Progenitor cell of endocrine pancreas (in vitro differentiated cells): ENCODE measurements at regions not wholly inside any gene's neighbourhood (a gene's known extent, or its start where the extent isn't known, plus 50 kb on each side); places are given as distances from the start of the nearest gene placed in this dataset.

ENCODE experiments used
- DNase-seq: peaks from one replicate; pipeline ENCODE4 v3.0.0; 2021; ENCODE audit warnings: low spot score; ENCODE audit not compliant: unreplicated experiment
- H3K27ac Mint-ChIP-seq: 2 replicates; pipeline ENCODE4 v1.8.0; 2021; ENCODE audit warnings: mild to moderate bottlenecking, moderate library complexity, mixed read lengths
- H3K27me3 Mint-ChIP-seq: 2 replicates; pipeline ENCODE4 v1.8.0; 2021; ENCODE audit warnings: mixed read lengths
- H3K36me3 Mint-ChIP-seq: 2 replicates; pipeline ENCODE4 v1.8.0; 2022; ENCODE audit warnings: mixed read lengths; ENCODE audit not compliant: insufficient read depth
- H3K4me1 Mint-ChIP-seq: 2 replicates; pipeline ENCODE4 v1.8.0; 2021; ENCODE audit warnings: low read depth, mixed read lengths
- H3K4me3 Mint-ChIP-seq: 2 replicates; pipeline ENCODE4 v1.8.0; 2021; ENCODE audit warnings: low read depth, mild to moderate bottlenecking, moderate library complexity, mixed read lengths
- H3K9me3 Mint-ChIP-seq: 2 replicates; pipeline ENCODE4 v1.8.0; 2021; ENCODE audit warnings: low read depth, mixed read lengths
- TF ChIP-seq, protein P1 (sequence below): fragments of 200-600 bp; sonication (generic); IDR thresholded peaks from one replicate; pipeline ENCODE4 v1.5.0; 2021; ENCODE audit warnings: antibody characterized with exemption, mild to moderate bottlenecking; ENCODE audit not compliant: unreplicated experiment

DNA sequence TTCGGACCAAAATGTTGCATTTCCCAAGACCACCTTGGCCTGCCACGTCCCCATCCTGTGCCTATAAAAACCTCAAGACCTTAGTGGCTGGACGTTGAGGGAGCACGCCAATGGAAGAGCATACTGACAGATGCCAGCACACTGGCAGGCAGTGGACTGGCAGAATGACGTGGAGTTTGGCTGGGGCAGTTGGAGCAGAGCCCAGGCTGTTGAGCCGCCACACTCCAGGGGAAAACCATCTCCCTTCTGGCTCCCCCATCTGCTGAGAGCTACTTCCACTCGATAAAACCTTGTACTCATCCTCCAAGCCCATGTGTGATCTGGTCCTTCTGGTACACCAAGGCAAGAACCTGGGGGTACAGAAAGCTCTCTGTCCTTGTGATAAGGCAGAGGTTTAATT, 494.1 kb downstream of the CDH11 start:
- H3K36me3 Mint-ChIP-seq: no peaks in the 10 kb centered on the region
- H3K27ac Mint-ChIP-seq: no peak overlapping the region
- H3K9me3 Mint-ChIP-seq: no peaks in the 10 kb centered on the region
- no peak overlapping the region for H3K4me3 Mint-ChIP-seq
- peaks cover 2% of the 10 kb centered on the region for H3K27me3 Mint-ChIP-seq
- TF ChIP-seq, protein P1, sequence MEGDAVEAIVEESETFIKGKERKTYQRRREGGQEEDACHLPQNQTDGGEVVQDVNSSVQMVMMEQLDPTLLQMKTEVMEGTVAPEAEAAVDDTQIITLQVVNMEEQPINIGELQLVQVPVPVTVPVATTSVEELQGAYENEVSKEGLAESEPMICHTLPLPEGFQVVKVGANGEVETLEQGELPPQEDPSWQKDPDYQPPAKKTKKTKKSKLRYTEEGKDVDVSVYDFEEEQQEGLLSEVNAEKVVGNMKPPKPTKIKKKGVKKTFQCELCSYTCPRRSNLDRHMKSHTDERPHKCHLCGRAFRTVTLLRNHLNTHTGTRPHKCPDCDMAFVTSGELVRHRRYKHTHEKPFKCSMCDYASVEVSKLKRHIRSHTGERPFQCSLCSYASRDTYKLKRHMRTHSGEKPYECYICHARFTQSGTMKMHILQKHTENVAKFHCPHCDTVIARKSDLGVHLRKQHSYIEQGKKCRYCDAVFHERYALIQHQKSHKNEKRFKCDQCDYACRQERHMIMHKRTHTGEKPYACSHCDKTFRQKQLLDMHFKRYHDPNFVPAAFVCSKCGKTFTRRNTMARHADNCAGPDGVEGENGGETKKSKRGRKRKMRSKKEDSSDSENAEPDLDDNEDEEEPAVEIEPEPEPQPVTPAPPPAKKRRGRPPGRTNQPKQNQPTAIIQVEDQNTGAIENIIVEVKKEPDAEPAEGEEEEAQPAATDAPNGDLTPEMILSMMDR: no peak
- no peak for DNase-seq
- H3K4me1 Mint-ChIP-seq: no peaks in the 10 kb centered on the region

DNA sequence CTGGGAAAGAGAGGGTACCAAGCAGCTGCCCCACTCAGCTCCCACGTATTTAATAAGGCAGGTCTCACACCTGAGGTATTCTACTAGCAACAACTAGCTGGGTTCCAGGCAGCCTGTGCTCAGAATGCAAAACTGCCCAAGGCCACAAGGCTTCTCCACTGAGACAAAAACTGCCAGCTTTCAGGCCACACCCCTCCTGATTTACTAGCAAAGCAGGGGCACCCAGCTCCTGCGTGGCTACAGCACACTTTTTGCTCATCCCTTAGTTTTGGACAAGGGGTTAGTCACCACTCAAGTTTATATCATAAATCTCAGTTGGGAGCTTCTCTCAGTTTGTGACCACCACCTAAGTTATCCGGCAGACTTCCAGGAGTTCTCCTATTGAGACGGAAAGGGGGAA, 494.6 kb downstream of the CDH11 start:
- DNase-seq: no peak
- H3K9me3 Mint-ChIP-seq: no peaks in the 10 kb centered on the region
- peaks cover 2% of the 10 kb centered on the region for H3K27me3 Mint-ChIP-seq
- H3K27ac Mint-ChIP-seq: no peak overlapping the region
- TF ChIP-seq, protein P1: no peak
- no peaks in the 10 kb centered on the region for H3K36me3 Mint-ChIP-seq
- no peak overlapping the region for H3K4me3 Mint-ChIP-seq
- H3K4me1 Mint-ChIP-seq: no peaks in the 10 kb centered on the region

DNA sequence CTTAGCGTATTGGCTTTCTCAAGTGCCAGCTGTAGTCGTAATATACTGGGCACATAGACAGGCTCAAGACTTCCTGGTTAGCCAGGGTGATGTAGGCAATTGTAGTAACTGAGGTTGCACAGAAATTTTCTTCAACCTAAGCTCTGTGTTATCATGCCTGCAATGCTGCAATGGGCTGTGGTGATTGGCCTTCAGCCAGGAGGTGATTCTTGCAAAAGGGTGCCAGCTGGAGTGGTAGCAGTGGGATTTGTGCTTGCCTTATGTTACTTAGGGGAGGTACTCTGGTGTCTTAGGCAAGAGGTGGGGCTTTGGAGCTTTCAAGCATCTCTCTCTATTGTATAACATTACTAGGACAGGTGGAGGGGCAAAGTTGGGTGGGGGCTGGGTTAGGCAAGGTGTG, 495.1 kb downstream of the CDH11 start:
- Mint-ChIP-seq H3K27me3 (peaks cover 2% of the 10 kb centered on the region), H3K4me1 (no peaks in the 10 kb centered on the region)
- TF ChIP-seq, protein P1: no peak

GRCh38 chr16:64621616-64622015, 500.2 kb downstream of the CDH11 start:
- no peaks in the 10 kb centered on the region for H3K36me3 Mint-ChIP-seq

More for the DNA sequence above, 495.1 kb downstream of the CDH11 start:
- no peak for DNase-seq
- H3K27ac Mint-ChIP-seq: no peak overlapping the region
- no peaks in the 10 kb centered on the region for H3K9me3 Mint-ChIP-seq
- no peak overlapping the region for H3K4me3 Mint-ChIP-seq
- no peaks in the 10 kb centered on the region for H3K36me3 Mint-ChIP-seq

GRCh38 chr16:64617836-64618476, 503.9 kb downstream of the CDH11 start:
- TF ChIP-seq, protein P1: no peak
- H3K27me3 Mint-ChIP-seq: no peaks in the 10 kb centered on the region
- no peak overlapping the region for H3K27ac Mint-ChIP-seq
- no peaks in the 10 kb centered on the region for H3K4me1 Mint-ChIP-seq
- no peak for DNase-seq
- H3K36me3 Mint-ChIP-seq: no peaks in the 10 kb centered on the region
- no peak overlapping the region for H3K4me3 Mint-ChIP-seq
- H3K9me3 Mint-ChIP-seq: peaks cover 10% of the 10 kb centered on the region

More at GRCh38 chr16:64621616-64622015, 500.2 kb downstream of the CDH11 start:
- Mint-ChIP-seq H3K27ac (no peak overlapping the region), H3K4me3 (no peak overlapping the region), H3K9me3 (no peaks in the 10 kb centered on the region), H3K27me3 (no peaks in the 10 kb centered on the region), H3K4me1 (no peaks in the 10 kb centered on the region)
- TF ChIP-seq, protein P1: no peak
- no peak for DNase-seq
